ENCODE measurements at regions not wholly inside any gene's neighbourhood (a gene's known extent, or its start where the extent isn't known, plus 50 kb on each side); places are given as distances from the start of the nearest gene placed in this dataset.

GRCh38 chr9:107693625-107694326 lies 204.2 kb upstream of the KLF4 start:
- DNase-seq: no peak

- no peak for DNase-seq
Observed at GRCh38 chr9:107691664-107692063, 202.1 kb upstream of the KLF4 start.

GRCh38 chr9:107690021-107690420 lies 200.5 kb upstream of the KLF4 start:
- no peak for DNase-seq

- DNase-seq: no peak
Observed at GRCh38 chr9:107688728-107689127, 199.2 kb upstream of the KLF4 start.

GRCh38 chr9:107685901-107686300 lies 196.3 kb upstream of the KLF4 start:
- DNase-seq: no peak

- no peak for DNase-seq
Observed at GRCh38 chr9:107685376-107685775, 195.8 kb upstream of the KLF4 start.

GRCh38 chr9:107684224-107684623 lies 194.7 kb upstream of the KLF4 start:
- DNase-seq: peak; percentile 8 to 15

- DNase-seq: peak; percentile 61 to 64
Observed at GRCh38 chr9:107683566-107683965, 194.0 kb upstream of the KLF4 start.

GRCh38 chr9:107681988-107682387 lies 192.4 kb upstream of the KLF4 start:
- DNase-seq: no peak

- peak in 1 of 2 experiments; percentile 5 for DNase-seq
Observed at GRCh38 chr9:107675351-107676259, 186.0 kb upstream of the KLF4 start.

GRCh38 chr9:107674721-107675277 lies 185.2 kb upstream of the KLF4 start:
- DNase-seq: peak; percentile 20 to 55

- no peak for DNase-seq
Observed at GRCh38 chr9:107673861-107674720, 184.5 kb upstream of the KLF4 start.

GRCh38 chr9:107671588-107671987 lies 182.0 kb upstream of the KLF4 start:
- DNase-seq: no peak

- DNase-seq: no peak
Observed at GRCh38 chr9:107669422-107669821, 179.9 kb upstream of the KLF4 start.

- DNase-seq: no peak
Observed at GRCh38 chr9:107667231-107668070, 177.9 kb upstream of the KLF4 start.

GRCh38 chr9:107665057-107665456 lies 175.5 kb upstream of the KLF4 start:
- DNase-seq: no peak

GRCh38 chr9:107660976-107661375 lies 171.4 kb upstream of the KLF4 start:
- no peak for DNase-seq

GRCh38 chr9:107653263-107653821 lies 163.8 kb upstream of the KLF4 start:
- DNase-seq: no peak

- no peak for DNase-seq
Observed at GRCh38 chr9:107650995-107651394, 161.4 kb upstream of the KLF4 start.

GRCh38 chr9:107650321-107650720 lies 160.8 kb upstream of the KLF4 start:
- no peak for DNase-seq

- DNase-seq: no peak
Observed at GRCh38 chr9:107648153-107648715, 158.7 kb upstream of the KLF4 start.

All from Kasumi-1 (cell line).